HG03039 (cell line): ENCODE measurements at regions not wholly inside any gene's neighbourhood (a gene's known extent, or its start where the extent isn't known, plus 50 kb on each side); places are given as distances from the start of the nearest gene placed in this dataset.

ENCODE experiments used
- ATAC-seq: cut with Tn5 transposase; IDR thresholded peaks from one replicate; pipeline ENCODE4 v1.9.1; 2021; ENCODE audit warnings: mild to moderate bottlenecking, moderate library complexity; ENCODE audit not compliant: unreplicated experiment

DNA sequence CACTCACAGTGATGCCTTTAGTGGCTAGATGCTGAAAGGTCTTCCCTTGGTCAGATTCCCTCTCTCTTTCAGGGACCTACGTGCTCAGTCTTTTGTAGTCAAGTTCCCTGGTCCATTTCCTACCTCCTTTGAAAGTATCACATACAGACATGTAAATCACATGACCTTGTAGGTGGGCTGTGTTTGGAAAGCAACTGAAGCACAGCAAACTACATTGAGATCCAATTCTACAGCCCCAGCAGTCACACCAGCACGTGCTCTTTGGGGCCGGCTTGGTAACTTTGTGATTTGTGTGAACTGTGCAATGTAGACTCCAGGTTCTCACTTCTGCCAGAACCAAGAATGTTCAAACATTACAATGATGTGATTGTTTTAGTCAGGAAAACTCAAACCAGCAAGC, 89.7 kb upstream of the PLPP4 start:
- no peak for ATAC-seq

DNA sequence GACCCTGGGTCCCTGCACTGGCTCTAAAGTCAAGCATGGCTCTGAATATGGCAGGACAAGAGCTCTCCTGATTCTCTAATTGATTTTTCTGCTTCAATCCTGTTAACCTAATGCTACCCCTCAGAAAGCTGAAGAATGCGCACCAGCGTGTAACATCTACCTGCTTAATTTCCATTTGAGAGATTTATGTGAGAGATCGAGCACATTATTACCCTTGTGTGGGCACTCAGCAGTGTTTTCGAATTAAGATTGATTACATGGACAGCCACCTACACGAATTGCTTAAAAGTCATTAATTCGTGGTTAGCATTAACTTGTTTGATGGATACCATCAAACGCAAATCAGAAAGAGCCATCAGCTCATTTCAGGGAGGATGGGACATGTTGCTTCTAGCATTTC, 88.7 kb upstream of the PLPP4 start:
- ATAC-seq: no peak

DNA sequence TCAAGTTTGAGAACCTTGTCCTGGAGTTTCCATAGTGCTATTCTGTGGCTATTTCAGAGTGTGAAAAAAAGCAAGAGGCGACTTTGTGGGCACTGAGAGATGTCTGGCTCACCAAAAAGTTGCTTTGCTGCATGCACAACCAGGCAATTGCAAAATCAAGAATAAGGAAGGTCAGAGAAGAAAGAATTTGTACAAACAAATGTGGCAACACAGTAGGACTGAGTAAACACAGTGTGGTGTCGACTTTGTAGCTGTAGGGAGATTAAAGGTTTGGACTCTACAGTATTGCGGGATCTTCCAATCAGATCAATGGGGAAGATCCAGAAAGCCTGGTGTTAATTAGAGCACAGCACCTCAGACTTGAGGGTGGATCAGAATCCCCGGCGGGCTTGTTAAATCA, 88.1 kb upstream of the PLPP4 start:
- ATAC-seq: no peak

DNA sequence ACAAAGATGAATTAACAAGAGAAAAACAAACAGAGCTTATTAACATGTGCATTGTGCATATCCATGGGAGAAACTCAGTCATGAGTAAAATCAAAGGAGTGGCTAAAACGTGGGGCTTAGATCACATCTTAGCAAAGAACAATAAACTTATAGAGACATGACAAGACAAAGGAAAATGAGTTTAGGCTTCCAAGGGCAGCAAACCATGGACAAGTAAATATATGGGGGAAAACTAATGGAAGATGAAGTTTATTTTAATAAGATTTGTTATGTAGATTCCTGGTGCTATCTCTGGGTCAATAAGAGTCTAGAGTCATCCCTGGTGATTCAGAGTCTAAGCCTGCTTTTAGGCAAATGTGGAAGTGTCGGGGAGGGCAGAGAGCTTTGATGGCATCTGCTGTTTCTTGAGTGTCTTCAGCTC, 87.2 kb upstream of the PLPP4 start:
- no peak for ATAC-seq

DNA sequence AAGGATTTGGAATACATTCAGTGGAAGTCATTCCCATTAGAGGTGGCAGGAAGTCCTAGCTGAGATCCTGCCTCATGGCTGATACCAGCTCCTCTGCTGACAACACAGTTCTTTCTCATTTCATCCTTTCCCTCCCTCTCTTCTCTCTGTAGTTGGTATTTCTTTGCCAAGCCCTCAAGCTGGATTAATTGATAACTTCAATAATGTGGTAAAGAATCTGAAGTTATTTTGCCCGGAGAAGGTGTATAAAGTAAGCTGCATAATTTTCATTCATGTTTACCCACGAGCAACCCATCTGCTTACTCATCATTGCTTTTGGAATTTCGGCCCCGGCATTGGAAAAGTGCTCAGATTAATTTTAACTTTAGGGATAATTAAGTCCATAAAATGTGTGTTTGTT, 85.2 kb upstream of the PLPP4 start:
- no peak for ATAC-seq

DNA sequence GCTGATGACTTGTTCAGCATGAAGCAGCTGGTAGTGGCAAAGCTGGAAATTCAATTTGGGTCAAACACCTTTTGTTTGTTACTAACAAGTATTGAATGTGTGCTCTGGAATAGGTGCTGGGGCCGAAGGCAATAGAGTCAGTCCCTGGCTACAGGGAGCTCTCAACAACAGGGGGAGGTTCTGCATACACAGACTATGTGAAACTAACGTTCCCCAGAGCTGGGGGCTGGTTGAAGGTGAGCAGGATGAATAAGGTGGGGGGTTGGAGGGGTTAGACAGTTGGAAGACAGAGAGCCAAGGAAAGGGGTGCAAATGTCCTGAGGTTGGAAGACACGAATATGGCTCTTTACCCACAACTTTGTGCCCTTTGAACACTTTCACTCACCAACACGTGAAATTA, 84.1 kb upstream of the PLPP4 start:
- no peak for ATAC-seq

DNA sequence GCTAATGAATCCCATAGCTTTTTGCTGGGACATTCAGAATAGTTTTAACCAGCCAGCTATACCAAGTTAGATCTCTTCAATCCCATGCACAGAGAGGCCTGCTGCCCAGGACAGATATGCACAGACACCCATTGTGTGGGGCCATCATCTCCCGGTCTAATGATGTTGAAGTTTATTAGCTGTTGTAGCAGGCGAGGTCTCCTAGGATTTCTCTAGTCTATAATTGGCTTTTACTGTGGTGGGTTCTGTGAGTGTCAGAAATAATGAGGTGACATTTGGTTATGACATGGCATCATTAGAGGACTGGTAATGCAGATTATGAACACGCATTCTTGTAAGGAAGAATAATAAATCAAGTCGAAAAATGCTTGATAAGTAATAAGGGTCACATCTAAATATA, 81.4 kb upstream of the PLPP4 start:
- no peak for ATAC-seq

DNA sequence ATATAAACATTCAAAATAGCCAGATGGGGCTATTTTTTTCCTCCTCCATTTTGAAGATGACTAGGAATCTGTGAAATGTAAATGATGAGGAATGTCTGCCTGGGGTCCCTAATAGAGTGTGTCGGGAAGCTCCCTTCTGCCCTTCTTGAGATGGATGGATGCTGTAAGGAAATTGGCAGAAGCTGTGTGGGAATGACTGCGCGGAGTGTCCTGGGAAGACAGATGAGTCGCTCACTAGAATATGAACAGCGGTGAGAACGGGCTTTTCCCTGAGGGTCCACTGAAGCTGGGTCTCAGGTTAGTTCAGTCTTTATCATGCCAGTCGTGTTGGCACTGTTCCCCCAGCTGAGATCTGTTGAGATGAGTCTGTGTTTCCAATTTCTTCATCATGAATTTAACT, 75.1 kb upstream of the PLPP4 start:
- no peak for ATAC-seq

DNA sequence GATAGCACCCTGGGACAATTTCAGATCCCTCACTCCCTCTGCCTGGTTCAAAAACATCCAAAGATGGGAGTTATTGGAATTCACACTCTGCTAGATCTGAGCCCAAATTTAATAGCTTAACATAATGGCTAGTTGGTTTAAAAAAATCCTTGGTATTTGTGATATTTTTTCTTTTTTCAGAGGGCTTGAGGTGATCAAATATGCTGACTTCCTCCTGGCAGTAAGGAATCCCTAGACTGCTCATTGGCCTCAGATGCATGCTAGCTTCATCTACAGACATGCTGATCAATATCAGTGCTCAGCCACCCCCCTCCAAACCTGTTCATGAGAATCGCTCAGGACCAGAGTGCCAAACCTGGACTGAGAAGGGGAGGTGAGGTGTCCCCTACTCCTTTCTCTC, 74.7 kb upstream of the PLPP4 start:
- no peak for ATAC-seq

DNA sequence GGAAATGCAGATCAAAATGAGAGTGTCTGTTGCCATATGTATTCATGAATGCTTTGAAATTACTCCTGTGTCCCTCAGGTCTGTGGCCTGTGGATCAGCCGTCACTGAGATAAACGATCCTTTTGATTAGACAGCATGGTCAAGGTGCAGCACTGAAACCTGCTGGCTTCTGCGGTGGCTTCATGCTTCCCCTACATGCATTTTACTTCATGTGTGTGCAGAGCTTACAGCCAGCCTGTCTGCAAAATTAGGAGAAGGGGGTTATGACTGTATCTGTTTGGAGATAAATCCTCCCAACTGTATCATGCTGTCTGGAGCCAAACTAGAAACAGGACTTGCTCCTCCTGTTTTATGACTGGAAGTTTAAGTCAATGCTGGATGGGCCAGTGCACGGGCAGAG, 71.0 kb upstream of the PLPP4 start:
- no peak for ATAC-seq

DNA sequence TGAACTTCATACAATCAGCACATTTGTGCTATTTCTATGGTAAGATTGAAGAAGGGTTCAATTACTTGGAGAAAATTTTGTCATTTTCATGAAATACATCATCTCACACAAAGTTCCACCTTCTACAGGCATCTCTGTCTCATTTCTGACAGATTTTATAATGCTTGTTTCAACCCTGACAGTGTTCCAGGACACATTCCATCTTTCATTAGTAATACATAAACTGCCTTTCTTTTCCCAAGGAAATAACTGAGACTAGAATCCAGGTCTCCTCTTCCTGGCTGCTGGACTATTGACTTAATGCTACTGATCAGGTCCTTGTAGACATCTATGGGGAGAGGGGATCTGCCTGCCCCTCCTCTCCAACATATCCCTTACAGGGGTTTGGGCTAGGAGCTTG, 70.1 kb upstream of the PLPP4 start:
- ATAC-seq: no peak

DNA sequence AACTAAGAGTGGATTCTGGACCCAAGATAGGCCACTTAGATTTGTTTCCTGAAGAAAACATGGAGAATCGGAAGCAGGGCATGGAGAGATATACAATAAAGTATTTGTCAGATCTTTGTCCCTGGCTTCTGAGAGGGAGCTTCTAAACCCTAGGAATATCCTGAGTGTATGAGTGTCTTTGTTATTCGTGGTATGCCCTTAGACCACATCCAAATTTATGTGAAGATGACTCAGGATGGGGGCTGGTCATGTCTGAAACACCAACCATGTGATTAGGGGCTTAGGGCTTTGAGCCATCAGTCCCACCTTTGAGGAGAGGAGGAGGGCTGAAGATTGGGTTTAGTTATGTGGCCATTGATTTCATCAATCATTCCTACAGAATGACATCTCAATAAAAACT, 69.7 kb upstream of the PLPP4 start:
- ATAC-seq: no peak

DNA sequence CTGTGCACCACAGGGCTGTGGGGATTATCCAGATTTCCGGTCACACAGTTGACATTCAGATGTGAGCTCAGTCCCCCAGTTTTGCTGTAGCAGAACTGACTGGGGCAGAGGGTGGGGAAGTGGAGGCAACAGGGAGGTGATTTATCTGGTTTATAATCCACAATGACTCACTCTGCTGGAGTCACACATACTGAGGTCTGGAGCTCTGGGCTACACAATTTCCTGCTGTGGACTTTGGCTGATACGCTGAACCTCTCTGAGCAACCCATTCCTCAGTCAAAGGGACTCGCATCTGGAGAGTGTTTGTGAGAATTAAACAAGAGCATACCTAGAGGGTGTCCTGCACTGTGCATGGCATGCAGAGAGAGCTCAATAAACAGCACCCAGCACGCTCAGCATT, 64.8 kb upstream of the PLPP4 start:
- no peak for ATAC-seq

DNA sequence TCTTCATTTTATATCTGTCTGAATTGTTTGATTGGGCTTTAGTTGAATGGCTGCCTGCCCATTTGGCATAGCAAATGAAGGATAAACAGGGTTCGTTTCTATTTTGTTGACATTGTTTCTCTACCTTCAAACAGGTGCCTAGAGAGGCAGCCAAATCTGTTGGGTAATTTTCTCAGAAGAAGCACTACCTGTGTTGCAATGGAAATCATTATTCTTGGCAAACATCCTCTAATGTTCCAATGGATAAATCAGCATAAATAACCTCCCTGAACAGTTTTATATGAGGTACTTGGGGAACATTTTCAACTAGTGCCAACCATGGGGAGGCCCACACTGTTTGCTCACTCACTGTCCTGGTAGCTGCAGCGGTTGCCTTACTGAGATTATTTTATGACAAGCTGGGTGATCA, 64.4 kb upstream of the PLPP4 start:
- ATAC-seq: no peak

DNA sequence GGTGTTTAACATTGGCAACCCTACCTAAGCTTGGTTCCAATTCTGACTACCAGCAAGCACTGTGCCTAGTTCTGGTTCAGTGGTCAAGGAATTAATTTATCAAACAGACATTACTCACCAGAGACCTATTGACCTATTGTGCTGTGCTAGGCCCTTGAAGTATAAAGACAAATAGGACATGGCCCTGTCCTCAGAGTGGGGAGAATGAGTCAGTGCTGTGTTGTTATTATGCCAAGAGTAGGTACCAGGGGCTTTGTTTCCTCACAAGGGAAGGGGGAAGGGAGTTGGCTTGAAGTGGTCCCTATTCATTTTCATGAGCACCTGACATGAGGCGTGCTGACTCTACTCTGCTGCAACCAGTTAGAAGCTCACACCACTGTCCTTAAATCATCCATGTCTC, 62.6 kb upstream of the PLPP4 start:
- no peak for ATAC-seq

DNA sequence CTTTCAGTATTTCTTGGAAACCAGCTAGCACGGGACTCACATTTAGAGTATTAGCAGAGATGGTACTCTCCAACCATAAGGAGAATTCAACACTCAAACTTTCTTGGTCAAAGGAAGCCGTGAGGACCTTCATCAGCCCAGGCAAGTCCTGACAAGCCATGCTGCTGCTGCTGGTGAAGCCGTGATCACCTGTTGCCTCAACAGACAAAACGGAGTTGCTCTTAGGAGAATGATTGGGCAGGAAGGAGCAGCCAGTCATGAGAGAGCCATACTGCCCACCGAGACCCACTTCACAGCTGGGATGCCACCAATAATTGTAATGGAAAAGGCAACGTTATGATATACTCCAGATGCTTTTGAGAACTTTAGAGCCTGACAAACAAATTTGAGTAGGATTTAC, 60.8 kb upstream of the PLPP4 start:
- no peak for ATAC-seq

DNA sequence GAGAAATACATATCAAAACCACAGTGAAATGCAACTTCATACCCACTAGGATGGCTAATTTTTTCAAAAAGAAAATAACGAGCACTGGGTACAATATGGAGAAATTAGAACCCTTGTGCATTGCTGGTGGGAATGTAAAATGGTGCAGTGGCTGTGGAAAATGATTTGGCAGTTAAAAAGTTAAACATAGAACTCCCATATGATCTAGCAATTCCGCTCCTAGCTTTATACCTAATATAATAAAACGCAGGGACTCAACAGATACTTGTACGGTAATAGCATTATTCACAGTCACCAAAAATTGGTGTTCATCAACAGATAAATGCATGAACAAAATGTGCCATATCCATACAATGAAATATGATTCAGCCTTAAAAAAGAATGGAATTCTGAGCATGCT, 58.8 kb upstream of the PLPP4 start:
- ATAC-seq: no peak

DNA sequence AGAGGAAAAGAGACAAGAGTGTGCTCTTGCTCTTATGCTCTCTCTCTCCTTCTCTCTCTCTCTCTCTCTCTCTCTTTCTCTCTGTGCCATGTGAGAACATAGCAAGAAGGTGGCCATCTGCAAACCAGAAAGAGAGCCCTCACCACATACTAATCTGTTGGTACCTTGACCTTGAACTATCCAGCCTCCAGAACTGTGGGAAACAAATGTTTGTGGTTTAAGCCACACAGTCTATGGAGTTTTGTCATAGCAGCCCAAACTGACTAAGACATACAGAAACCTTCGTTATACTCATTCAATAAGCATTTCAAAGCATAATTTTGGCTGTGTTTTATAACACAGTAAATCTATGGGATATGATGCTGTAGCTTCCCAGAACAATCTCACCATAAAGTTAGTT, 56.4 kb upstream of the PLPP4 start:
- ATAC-seq: no peak

DNA sequence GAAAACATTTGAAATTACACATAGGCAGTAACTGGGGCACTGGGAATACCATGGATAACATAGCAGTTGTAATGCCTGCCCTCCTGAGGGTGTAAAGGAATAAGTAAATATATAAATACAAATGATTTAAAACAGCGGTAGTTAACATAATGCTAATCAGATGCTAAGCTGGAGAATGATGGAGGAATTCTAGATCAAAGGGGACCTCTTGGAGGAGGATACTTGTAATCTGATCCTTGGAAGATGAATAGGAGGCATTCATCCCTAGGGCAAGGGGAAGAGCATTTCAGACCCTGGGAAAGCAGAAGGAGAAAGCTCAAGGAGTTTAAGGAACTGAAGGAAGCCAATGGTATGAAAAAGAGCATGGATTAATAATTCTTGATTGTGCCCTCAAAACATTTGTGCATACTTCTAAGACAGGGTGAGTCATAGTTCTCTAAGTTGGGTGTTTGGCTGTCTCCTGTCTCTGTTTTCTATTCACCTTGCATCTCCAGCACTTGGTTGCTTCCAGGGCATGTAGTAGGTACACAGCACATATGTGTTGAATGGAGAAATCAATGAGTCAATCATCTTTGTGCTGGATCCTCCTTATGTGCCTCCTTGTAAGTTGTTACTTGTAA, 54.8 kb upstream of the PLPP4 start:
- ATAC-seq: no peak

DNA sequence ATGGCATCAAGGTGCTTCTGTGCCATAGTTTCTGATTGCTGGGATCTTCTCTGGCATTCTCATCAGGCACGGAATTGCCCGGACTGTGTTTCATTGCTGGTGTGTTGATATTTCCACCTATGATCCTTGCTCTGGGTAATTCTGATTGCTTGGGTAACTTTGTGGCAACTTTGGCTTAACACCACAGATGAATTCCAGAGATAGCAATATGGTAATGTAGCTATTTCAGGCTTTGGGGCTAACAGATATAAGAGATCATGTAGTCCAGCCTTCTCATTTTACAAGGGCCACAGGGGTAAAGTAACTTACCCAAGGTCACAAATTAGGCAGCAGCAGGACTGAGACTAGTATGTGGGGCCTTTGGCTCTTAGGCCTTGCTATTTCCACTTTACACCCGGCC, 53.9 kb upstream of the PLPP4 start:
- ATAC-seq: no peak

DNA sequence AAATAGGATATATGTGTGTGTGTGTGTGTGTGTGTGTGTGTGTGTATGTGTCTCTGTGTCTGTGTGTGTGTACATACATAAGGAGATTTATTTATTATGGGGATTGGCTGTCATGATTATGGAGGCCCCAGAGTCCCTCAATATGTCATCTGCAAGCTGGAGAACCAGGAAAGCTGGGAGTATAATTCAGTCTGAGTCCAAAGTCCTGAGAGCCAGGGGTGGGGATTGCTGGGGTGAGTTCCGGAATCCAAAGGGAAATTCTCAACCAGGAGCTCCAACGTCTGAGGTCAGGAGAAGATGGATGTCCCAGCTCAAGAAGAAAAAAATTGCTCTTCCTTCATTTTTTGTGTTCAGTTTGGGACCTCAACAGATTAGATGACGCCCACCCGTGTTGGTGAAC, 50.7 kb upstream of the PLPP4 start:
- no peak for ATAC-seq
